ENCODE measurements at regions not wholly inside any gene's neighbourhood (a gene's known extent, or its start where the extent isn't known, plus 50 kb on each side); places are given as distances from the start of the nearest gene placed in this dataset.

DNA sequence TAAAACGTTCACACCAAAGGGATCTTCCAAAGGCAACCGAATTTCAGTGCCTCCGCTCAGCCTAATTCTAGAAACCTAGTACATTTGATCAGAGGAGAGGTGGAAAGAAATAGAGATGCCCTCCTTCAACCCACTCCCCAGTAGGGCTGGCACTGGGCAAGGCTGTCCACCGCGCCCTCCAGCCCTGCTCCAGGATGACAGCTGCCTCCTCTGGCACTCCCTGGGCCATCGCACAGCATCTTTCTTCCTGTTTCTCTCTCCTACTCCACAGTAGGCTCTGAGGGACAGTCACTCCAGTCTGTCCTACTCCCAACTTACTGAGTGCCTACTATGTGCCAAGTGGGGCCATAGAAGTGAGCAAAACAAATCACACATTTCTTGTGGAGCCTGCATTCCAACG lies 226.2 kb downstream of the SKIDA1 start:
- no peaks in the 10 kb centered on the region for H3K27me3 ChIP-seq (ENCODE audit: insufficient read depth, low read length)
- 89% methylated on average over 7 of the region's 7 CpGs for WGBS
- no peak overlapping the region for H3K9ac ChIP-seq (ENCODE audit: low read depth, low read length)
- no peaks in the 10 kb centered on the region for H3K36me3 ChIP-seq (ENCODE audit: insufficient read depth, low read length)
- H3K4me3 ChIP-seq (ENCODE audit: low read length): no peak overlapping the region
- peaks cover 38% of the 10 kb centered on the region for H3K4me1 ChIP-seq (ENCODE audit: insufficient read depth, low read length)
- H3K27ac ChIP-seq (ENCODE audit: low read depth, low read length): no peak overlapping the region
- H3K9me3 ChIP-seq (ENCODE audit: insufficient read depth, low read depth, low read length): no peaks in the 10 kb centered on the region

DNA sequence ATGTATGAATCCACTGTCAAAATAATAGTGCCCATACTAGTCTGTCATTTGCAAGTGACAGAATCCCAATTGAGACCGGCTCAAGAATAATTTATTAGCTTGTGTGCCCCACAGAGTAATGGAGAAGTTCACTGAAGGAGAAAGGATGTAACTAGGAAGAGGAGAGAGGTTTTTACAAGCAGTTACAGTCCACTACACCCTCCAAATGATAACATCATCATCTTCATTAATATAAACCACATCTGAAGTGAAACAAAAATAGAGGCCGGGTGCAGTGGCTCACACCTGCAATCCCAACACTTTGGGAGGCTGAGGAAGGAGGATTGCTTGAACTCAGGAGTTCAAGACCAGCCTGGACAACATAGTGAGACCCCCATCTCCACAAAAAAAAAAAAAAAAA lies 226.8 kb downstream of the SKIDA1 start:
- no peaks in the 10 kb centered on the region for H3K36me3 ChIP-seq (ENCODE audit: insufficient read depth, low read length)
- H3K4me3 ChIP-seq (ENCODE audit: low read length): no peak overlapping the region
- WGBS: 91% methylated on average over 2 of the region's 2 CpGs
- no peak overlapping the region for H3K27ac ChIP-seq (ENCODE audit: low read depth, low read length)
- no peaks in the 10 kb centered on the region for H3K27me3 ChIP-seq (ENCODE audit: insufficient read depth, low read length)
- H3K9me3 ChIP-seq (ENCODE audit: insufficient read depth, low read depth, low read length): no peaks in the 10 kb centered on the region
- peaks cover 40% of the 10 kb centered on the region for H3K4me1 ChIP-seq (ENCODE audit: insufficient read depth, low read length)
- no peak overlapping the region for H3K9ac ChIP-seq (ENCODE audit: low read depth, low read length)

- no peak overlapping the region for H3K4me3 ChIP-seq (ENCODE audit: low read length)
- no peak overlapping the region; the same call in 1 of the 2 replicates for H3K9ac ChIP-seq (ENCODE audit: low read depth, low read length)
- no peaks in the 10 kb centered on the region for H3K9me3 ChIP-seq (ENCODE audit: insufficient read depth, low read depth, low read length)
- no peaks in the 10 kb centered on the region for H3K27me3 ChIP-seq (ENCODE audit: insufficient read depth, low read length)
- H3K36me3 ChIP-seq (ENCODE audit: insufficient read depth, low read length): no peaks in the 10 kb centered on the region
- 47% methylated on average over 4 of the region's 6 CpGs for WGBS
- H3K27ac ChIP-seq (ENCODE audit: low read depth, low read length): peak overlapping the region; percentile 66
- H3K4me1 ChIP-seq (ENCODE audit: insufficient read depth, low read length): peaks cover 47% of the 10 kb centered on the region
Observed at GRCh38 chr10:21297603-21298383, 227.7 kb downstream of the SKIDA1 start.

DNA sequence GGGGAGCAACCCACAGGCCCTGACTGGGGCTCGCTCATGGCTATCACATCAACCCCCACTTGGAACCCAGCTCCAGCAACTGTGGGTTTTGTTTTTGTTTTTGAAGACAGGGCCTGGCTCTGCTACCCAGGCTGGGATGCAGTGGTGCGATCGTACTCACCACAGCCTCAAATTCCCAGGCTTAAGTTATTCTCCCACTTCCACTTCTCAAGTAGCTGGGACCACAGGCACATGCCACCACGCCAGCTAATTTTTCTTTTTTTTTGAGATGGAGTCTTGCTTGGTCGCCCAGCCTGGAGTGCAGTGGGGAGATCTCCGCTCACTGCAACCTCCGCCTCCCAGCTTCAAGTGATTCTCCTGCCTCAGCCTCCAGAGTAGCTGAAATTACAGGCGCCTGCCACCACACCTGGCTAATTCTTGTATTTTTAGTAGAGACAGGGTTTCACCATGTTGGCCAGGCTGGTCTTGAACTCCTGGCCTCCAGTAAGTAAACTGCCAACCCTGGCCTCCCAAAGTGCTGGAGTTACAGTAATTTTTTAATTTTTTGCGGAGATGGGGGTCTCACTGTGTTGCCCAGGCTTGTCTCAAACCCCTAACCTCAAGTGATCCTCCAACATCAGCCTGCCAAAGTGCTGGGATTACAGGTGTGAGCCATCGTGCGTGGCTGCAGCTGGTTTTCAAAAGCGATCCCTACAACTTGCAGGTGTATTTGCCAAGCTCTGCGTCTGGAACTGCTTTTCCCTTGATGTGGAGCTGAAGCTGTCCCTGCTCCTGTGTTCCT lies 228.7 kb downstream of the SKIDA1 start:
- Histone ChIP-seq H3K9me3 (ENCODE audit: insufficient read depth, low read depth, low read length) (no peaks in the 10 kb centered on the region), H3K4me1 (ENCODE audit: insufficient read depth, low read length) (peaks cover 57% of the 10 kb centered on the region), H3K27me3 (ENCODE audit: insufficient read depth, low read length) (no peaks in the 10 kb centered on the region), H3K36me3 (ENCODE audit: insufficient read depth, low read length) (no peaks in the 10 kb centered on the region), H3K9ac (ENCODE audit: low read depth, low read length) (no peak overlapping the region), H3K4me3 (ENCODE audit: low read length) (no peak overlapping the region), H3K27ac (ENCODE audit: low read depth, low read length) (peak overlapping the region; percentile 66)
- 93% methylated on average over 13 of the region's 13 CpGs for WGBS

GRCh38 chr10:21293518-21294356 lies 231.7 kb downstream of the SKIDA1 start:
- peak overlapping the region; percentile 64 for H3K4me3 ChIP-seq (ENCODE audit: low read length)

DNA sequence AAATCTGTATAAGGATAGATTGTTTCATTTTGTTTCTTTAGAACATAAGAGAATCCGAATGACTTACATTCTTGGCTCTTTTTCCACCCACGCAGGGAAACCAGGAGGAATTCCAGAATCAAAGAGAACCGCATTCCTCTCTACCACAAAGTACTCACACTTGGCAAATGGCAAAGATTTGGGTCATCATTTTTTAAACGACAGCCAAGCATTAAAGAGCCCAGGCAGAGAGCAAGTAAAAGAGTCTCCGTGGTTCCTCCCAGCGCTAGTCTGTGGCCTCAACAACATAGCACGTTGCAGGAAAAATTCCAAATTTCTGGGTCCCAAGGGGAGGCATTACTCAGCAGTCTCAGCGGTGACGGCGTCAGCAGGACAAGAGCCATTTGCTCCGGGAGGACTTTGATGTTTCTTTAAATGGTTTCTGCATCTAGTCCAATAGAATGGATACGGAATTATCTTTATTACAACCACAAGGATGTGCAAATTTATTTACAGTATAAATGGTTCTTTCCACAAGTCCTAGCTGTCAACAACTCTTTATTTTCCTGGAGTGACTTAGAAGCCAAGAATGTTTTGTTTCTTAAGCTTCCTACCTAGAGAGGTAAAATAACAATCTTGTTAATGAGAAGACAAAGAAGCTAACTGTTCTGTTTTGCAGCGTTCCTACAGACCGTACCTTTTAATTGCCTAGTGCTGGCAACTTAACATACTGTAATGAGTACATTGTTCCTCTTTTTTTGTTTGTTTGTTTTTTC lies 232.5 kb downstream of the SKIDA1 start:
- Histone ChIP-seq H3K36me3 (ENCODE audit: insufficient read depth, low read length) (no peaks in the 10 kb centered on the region), H3K4me1 (ENCODE audit: insufficient read depth, low read length) (peaks cover 72% of the 10 kb centered on the region), H3K27ac (ENCODE audit: low read depth, low read length) (peak overlapping the region; percentile 98), H3K9me3 (ENCODE audit: insufficient read depth, low read depth, low read length) (no peaks in the 10 kb centered on the region), H3K9ac (ENCODE audit: low read depth, low read length) (peak overlapping the region; percentile 92), H3K4me3 (ENCODE audit: low read length) (peak overlapping the region; percentile 64), H3K27me3 (ENCODE audit: insufficient read depth, low read length) (no peaks in the 10 kb centered on the region)
- WGBS: 1% methylated on average over 11 of the region's 14 CpGs

More at GRCh38 chr10:21293518-21294356, 231.7 kb downstream of the SKIDA1 start:
- peaks cover 79% of the 10 kb centered on the region for H3K4me1 ChIP-seq (ENCODE audit: insufficient read depth, low read length)
- no peaks in the 10 kb centered on the region for H3K9me3 ChIP-seq (ENCODE audit: insufficient read depth, low read depth, low read length)
- 7% methylated on average over 7 of the region's 9 CpGs for WGBS
- H3K9ac ChIP-seq (ENCODE audit: low read depth, low read length): peak overlapping the region; percentile 92
- H3K27me3 ChIP-seq (ENCODE audit: insufficient read depth, low read length): no peaks in the 10 kb centered on the region
- H3K36me3 ChIP-seq (ENCODE audit: insufficient read depth, low read length): no peaks in the 10 kb centered on the region
- peak overlapping the region; percentile 98 for H3K27ac ChIP-seq (ENCODE audit: low read depth, low read length)

GRCh38 chr10:21290499-21291160 lies 234.9 kb downstream of the SKIDA1 start:
- H3K27me3 ChIP-seq (ENCODE audit: insufficient read depth, low read length): no peaks in the 10 kb centered on the region
- peak overlapping the region; percentile 77 for H3K27ac ChIP-seq (ENCODE audit: low read depth, low read length)
- WGBS: 47% methylated on average over 1 of the region's 2 CpGs
- no peak overlapping the region for H3K9ac ChIP-seq (ENCODE audit: low read depth, low read length)
- no peaks in the 10 kb centered on the region for H3K36me3 ChIP-seq (ENCODE audit: insufficient read depth, low read length)
- H3K4me3 ChIP-seq (ENCODE audit: low read length): no peak overlapping the region
- H3K4me1 ChIP-seq (ENCODE audit: insufficient read depth, low read length): peaks cover 69% of the 10 kb centered on the region
- H3K9me3 ChIP-seq (ENCODE audit: insufficient read depth, low read depth, low read length): no peaks in the 10 kb centered on the region

DNA sequence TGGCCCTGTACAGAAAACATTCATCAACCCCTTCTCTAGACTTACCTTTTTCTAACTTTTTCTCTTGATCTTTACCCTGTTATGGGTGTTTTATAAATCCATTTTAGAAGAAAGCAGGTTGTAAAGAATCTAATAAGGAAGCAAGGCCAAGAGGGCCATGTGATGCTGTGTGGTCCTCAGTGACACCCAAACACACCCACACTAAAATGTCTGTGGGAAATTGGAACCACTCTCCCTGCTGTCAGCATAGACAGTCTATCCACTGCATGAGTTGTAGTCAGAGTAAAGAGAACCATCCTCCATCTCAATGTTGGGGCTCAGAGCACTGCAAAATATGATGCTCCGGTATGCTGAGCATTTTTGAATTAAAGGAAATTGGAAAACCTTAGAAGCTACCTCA lies 235.5 kb downstream of the SKIDA1 start:
- Histone ChIP-seq H3K36me3 (ENCODE audit: insufficient read depth, low read length) (no peaks in the 10 kb centered on the region), H3K4me3 (ENCODE audit: low read length) (no peak overlapping the region), H3K9me3 (ENCODE audit: insufficient read depth, low read depth, low read length) (no peaks in the 10 kb centered on the region), H3K9ac (ENCODE audit: low read depth, low read length) (peak overlapping the region; percentile 21; the same call in 1 of the 2 replicates), H3K27me3 (ENCODE audit: insufficient read depth, low read length) (no peaks in the 10 kb centered on the region), H3K4me1 (ENCODE audit: insufficient read depth, low read length) (peaks cover 70% of the 10 kb centered on the region), H3K27ac (ENCODE audit: low read depth, low read length) (peak overlapping the region; percentile 77)
- WGBS: 100% methylated on average over 1 of the region's 1 CpG

DNA sequence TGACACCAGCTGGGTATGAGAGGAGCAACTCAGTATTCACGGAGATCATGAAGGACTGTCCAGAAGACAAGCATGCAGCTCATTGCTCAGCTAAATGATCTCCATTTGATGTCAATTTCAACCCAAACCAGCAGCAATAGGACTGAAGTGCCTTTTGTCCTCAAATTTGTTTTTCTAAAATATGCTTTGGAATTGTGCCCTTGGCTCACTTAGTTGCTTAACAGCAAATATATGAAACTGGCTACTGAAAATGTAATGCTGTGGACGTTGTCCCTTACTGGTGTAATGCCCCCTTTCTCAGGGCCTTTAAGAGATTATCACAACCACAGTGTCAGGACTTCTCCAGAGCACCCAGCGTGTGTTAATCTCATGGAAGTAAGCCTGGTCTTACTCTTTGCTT lies 236.2 kb downstream of the SKIDA1 start:
- H3K36me3 ChIP-seq (ENCODE audit: insufficient read depth, low read length): no peaks in the 10 kb centered on the region
- no peak overlapping the region for H3K9ac ChIP-seq (ENCODE audit: low read depth, low read length)
- H3K9me3 ChIP-seq (ENCODE audit: insufficient read depth, low read depth, low read length): no peaks in the 10 kb centered on the region
- H3K4me1 ChIP-seq (ENCODE audit: insufficient read depth, low read length): peaks cover 70% of the 10 kb centered on the region
- H3K27me3 ChIP-seq (ENCODE audit: insufficient read depth, low read length): no peaks in the 10 kb centered on the region
- no peak overlapping the region for H3K4me3 ChIP-seq (ENCODE audit: low read length)
- 0 out of 2 replicates have a peak overlapping the region, but pooled peaks have one; percentile 23 for H3K27ac ChIP-seq (ENCODE audit: low read depth, low read length)
- WGBS: 81% methylated on average over 3 of the region's 3 CpGs

- Histone ChIP-seq H3K9ac (ENCODE audit: low read depth, low read length) (no peak overlapping the region), H3K27me3 (ENCODE audit: insufficient read depth, low read length) (no peaks in the 10 kb centered on the region), H3K4me3 (ENCODE audit: low read length) (no peak overlapping the region), H3K36me3 (ENCODE audit: insufficient read depth, low read length) (no peaks in the 10 kb centered on the region), H3K27ac (ENCODE audit: low read depth, low read length) (peak overlapping the region; percentile 75; the same call in 1 of the 2 replicates), H3K4me1 (ENCODE audit: insufficient read depth, low read length) (peaks cover 69% of the 10 kb centered on the region), H3K9me3 (ENCODE audit: insufficient read depth, low read depth, low read length) (no peaks in the 10 kb centered on the region)
- WGBS: 80% methylated on average over 4 of the region's 4 CpGs
Observed at GRCh38 chr10:21285742-21286331, 239.6 kb downstream of the SKIDA1 start.

Measured in HUES64 (cell line).